Kidney (tissue), 13 donors: ENCODE measurements at regions not wholly inside any gene's neighbourhood (a gene's known extent, or its start where the extent isn't known, plus 50 kb on each side); places are given as distances from the start of the nearest gene placed in this dataset.
A peak's percentile ranks its signal among the peaks of the same experiment; 100 is the strongest.

Experiments used
- DNase-seq, 5 donors: peaks; one replicate each; pipeline ENCODE4 v3.0.0-alpha.2; 2013 to 2020
- FAIRE-seq: peaks from 2 replicates; lab custom pipeline; 2012; peaks lifted over from hg19 to GRCh38; lab: Jason Lieb, UNC
- H3K27ac ChIP-seq, 2 donors: one replicate each; pipeline ENCODE4 v1.7.0; 2013; ENCODE audit warnings: low read depth in 2 of 2, low read length in 2 of 2, inconsistent platforms in 1 of 2
- H3K27me3 ChIP-seq: one replicate; pipeline ENCODE4 v1.7.1; 2013; ENCODE audit warnings: low read length, inconsistent platforms; ENCODE audit not compliant: control insufficient read depth, insufficient read depth
- H3K36me3 ChIP-seq, 3 donors: one replicate each; pipeline versions ENCODE4 v1.7.0 to v1.7.1; 2013; ENCODE audit warnings: low read length in 3 of 3, control low read depth in 1 of 3, inconsistent platforms in 1 of 3; ENCODE audit not compliant: insufficient read depth in 3 of 3, control insufficient read depth in 2 of 3
- H3K4me1 ChIP-seq, 3 donors: one replicate each; pipeline versions ENCODE4 v1.7.0 to v1.7.1; 2013; ENCODE audit warnings: low read length in 3 of 3, inconsistent platforms in 1 of 3, low read depth in 1 of 3; ENCODE audit not compliant: control insufficient read depth in 2 of 3, insufficient read depth in 2 of 3
- H3K4me3 ChIP-seq, 3 donors: one replicate each; pipeline versions ENCODE4 v1.7.0 to v1.8.1; 2013; ENCODE audit warnings: low read length in 3 of 3, control low read depth in 1 of 3, inconsistent platforms in 1 of 3
- H3K9ac ChIP-seq, 3 donors: one replicate each; pipeline versions ENCODE4 v1.7.0 to v1.7.1; 2013; ENCODE audit warnings: low read length in 3 of 3, control low read depth in 1 of 3, inconsistent platforms in 1 of 3
- H3K9me3 ChIP-seq, 3 donors: one replicate each; pipeline versions ENCODE4 v1.7.0 to v1.7.1; 2013; ENCODE audit warnings: low read length in 3 of 3, control low read depth in 1 of 3, inconsistent platforms in 1 of 3; ENCODE audit not compliant: control insufficient read depth in 2 of 3, insufficient read depth in 1 of 3
- CTCF ChIP-seq: IDR thresholded peaks from 3 replicates; pipeline ENCODE4 v1.5.1; 2012; ENCODE audit warnings: mild to moderate bottlenecking, moderate library complexity, borderline replicate concordance; ENCODE audit not compliant: insufficient read depth; ENCODE audit errors: extremely low read depth
- intact Hi-C: fragments of 100-400 bp; cut with DNase I; formaldehyde crosslinking; loops from one replicate; pipeline ENCODE4 v1.11.1; 2022
- donor health status: control.
- donor health status: control.
- donor health status: control.
- donor health status: control.
- donor health status: control.
- donor health status: DM: yes; HTN: yes; CAD: no.
- donor health status: Normal renal cell carcinoma (clear cell type).

- Histone ChIP-seq H3K9me3 (peaks cover 0 to 1% (median 0%) of the 10 kb centered on the region in 3 donors), H3K27ac (no peak overlapping the region), H3K36me3 (no peaks in the 10 kb centered on the region), H3K27me3 (no peaks in the 10 kb centered on the region), H3K9ac (no peak overlapping the region), H3K4me3 (no peak overlapping the region), H3K4me1 (peaks cover 6 to 34% (median 23%) of the 10 kb centered on the region in 3 donors)
- TF ChIP-seq CTCF: no peak
- intact Hi-C loops: no loop called here
- no peak for FAIRE-seq
- DNase-seq: peak in 2 of 5 donors; percentile 40 to 51
These were observed 176.3 kb downstream of the ZFP36L2 start for GRCh38 chr2:43049836-43050801.

- FAIRE-seq (no peak), DNase-seq (peak in 1 of 5 donors; percentile 18)
- H3K9ac ChIP-seq: no peak overlapping the region
- no peak overlapping the region for H3K4me3 ChIP-seq
- peaks cover 0 to 1% (median 0%) of the 10 kb centered on the region in 3 donors for H3K9me3 ChIP-seq
- intact Hi-C loops: no loop called here
- no peaks in the 10 kb centered on the region for H3K36me3 ChIP-seq
- H3K4me1 ChIP-seq: peaks cover 6 to 30% (median 23%) of the 10 kb centered on the region in 3 donors
- TF ChIP-seq CTCF: no peak
- no peaks in the 10 kb centered on the region for H3K27me3 ChIP-seq
- no peak overlapping the region for H3K27ac ChIP-seq
These were observed 179.1 kb downstream of the ZFP36L2 start for GRCh38 chr2:43047187-43047780.

- peaks cover 6 to 20% (median 18%) of the 10 kb centered on the region in 3 donors for H3K4me1 ChIP-seq
- H3K9me3 ChIP-seq: peaks cover 0 to 1% (median 0%) of the 10 kb centered on the region in 3 donors
- TF ChIP-seq CTCF: no peak
- no peak overlapping the region for H3K9ac ChIP-seq
- H3K4me3 ChIP-seq: no peak overlapping the region
- DNase-seq (no peak), FAIRE-seq (no peak)
- no peaks in the 10 kb centered on the region for H3K27me3 ChIP-seq
- no peaks in the 10 kb centered on the region for H3K36me3 ChIP-seq
- H3K27ac ChIP-seq: peak overlapping the region in 1 of 2 donors; percentile 32
- intact Hi-C loops: no loop called here
These were observed 180.5 kb downstream of the ZFP36L2 start for GRCh38 chr2:43045866-43046265.
